ENCODE measurements at regions not wholly inside any gene's neighbourhood (a gene's known extent, or its start where the extent isn't known, plus 50 kb on each side); places are given as distances from the start of the nearest gene placed in this dataset.

- no peaks in the 10 kb centered on the region for H4K20me1 ChIP-seq (ENCODE audit: insufficient read depth, poor library complexity, severe bottlenecking)
- TF ChIP-seq EZH2phosphoT487 (IDR thresholded peaks at IDR 0.05; ENCODE audit: low read depth, severe bottlenecking, unreplicated experiment) (no peak), CTCF (IDR thresholded peaks at IDR 0.05; ENCODE audit: poor library complexity) (no peak), EZH2 (IDR thresholded peaks at IDR 0.05; ENCODE audit: borderline replicate concordance) (no peak)
- H3K79me2 ChIP-seq, result no peaks in the 10 kb centered on the region
- H3K36me3 ChIP-seq (replicated peaks; ENCODE audit: insufficient read depth, low read depth), result no peaks in the 10 kb centered on the region
- no peaks in the 10 kb centered on the region for H3K9me3 ChIP-seq (ENCODE audit: low read depth)
- H3K4me1 ChIP-seq (ENCODE audit: insufficient read depth), result no peaks in the 10 kb centered on the region
- H3K4me2 ChIP-seq, result no peak overlapping the region
- H3K4me3 ChIP-seq, result no peak overlapping the region
- DNase-seq (ENCODE audit: low spot score), result no peak
- no peaks in the 10 kb centered on the region for H3K27me3 ChIP-seq
- no peak overlapping the region for H3K27ac ChIP-seq
- no peak overlapping the region for H2AFZ ChIP-seq
- WGBS (ENCODE audit: low lambda C conversion rate, missing lambda C conversion rate), result 97% methylated on average over 8 of the region's 8 CpGs
- no peaks in the 10 kb centered on the region for H3K9me2 ChIP-seq (replicated peaks; ENCODE audit: insufficient read depth)
Measured at GRCh38 chr10:124231168-124232155, 138.1 kb upstream of the CHST15 start.

DNA sequence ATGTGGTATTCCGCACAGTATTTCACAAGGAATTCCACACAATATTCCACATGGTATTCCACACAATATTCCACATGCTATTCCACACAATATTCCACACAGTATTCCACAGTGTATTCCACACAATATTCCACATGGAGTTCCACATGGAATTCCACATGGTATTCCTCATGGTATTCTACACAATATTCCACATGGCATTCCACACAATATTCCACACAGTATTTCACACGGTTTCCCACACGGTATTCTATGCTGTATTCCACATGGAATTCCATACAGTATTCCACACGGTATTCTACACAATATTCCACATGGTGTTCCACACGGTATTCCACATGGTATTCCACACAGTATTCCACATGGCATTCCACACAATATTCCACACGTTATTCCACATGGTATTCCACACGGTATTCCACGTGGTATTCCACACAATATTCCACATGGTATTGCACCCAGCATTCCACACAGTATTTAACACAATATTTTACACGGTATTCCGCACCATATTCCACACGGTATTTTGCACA, 137.3 kb upstream of the CHST15 start:
- Histone ChIP-seq H3K4me1 (ENCODE audit: insufficient read depth) (no peaks in the 10 kb centered on the region), H4K20me1 (ENCODE audit: insufficient read depth, poor library complexity, severe bottlenecking) (no peaks in the 10 kb centered on the region), H3K79me2 (no peaks in the 10 kb centered on the region), H3K9me3 (ENCODE audit: low read depth) (no peaks in the 10 kb centered on the region), H3K4me2 (no peak overlapping the region), H3K4me3 (no peak overlapping the region), H3K36me3 (replicated peaks; ENCODE audit: insufficient read depth, low read depth) (no peaks in the 10 kb centered on the region), H3K9me2 (replicated peaks; ENCODE audit: insufficient read depth) (no peaks in the 10 kb centered on the region), H2AFZ (no peak overlapping the region), H3K27me3 (no peaks in the 10 kb centered on the region), H3K27ac (no peak overlapping the region)
- WGBS (ENCODE audit: low lambda C conversion rate, missing lambda C conversion rate), result 93% methylated on average over 11 of the region's 11 CpGs
- TF ChIP-seq CTCF (IDR thresholded peaks at IDR 0.05; ENCODE audit: poor library complexity) (no peak), EZH2 (IDR thresholded peaks at IDR 0.05; ENCODE audit: borderline replicate concordance) (no peak), EZH2phosphoT487 (IDR thresholded peaks at IDR 0.05; ENCODE audit: low read depth, severe bottlenecking, unreplicated experiment) (no peak)
- no peak for DNase-seq (ENCODE audit: low spot score)

DNA sequence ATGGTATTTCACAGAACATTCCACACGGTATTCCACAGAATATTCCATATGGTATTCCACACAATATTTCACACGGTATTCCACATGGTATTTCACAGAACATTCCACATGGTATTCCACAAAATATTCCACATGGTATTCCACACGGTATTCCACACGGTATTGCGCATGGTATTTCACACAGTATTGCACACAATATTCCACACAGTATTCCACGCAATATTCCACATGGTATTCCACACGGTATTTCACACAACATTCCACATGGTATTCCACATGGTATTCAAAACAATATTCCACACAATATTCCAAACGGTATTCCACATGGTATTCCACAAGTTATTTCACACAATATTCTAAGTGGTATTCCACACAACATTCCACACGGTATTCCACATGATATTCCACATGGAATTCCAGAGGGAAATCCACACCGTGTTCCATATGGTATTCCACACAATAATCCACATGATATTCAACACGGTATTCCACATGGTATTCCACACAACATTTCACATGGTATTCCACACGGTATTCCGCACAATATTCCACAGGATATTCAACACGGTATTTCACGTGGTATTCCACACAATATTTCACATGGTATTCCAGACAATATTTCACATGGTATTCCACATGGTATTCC, 136.7 kb upstream of the CHST15 start:
- WGBS (ENCODE audit: low lambda C conversion rate, missing lambda C conversion rate), result 83% methylated on average over 15 of the region's 15 CpGs
- Histone ChIP-seq H3K4me3 (no peak overlapping the region), H3K36me3 (replicated peaks; ENCODE audit: insufficient read depth, low read depth) (no peaks in the 10 kb centered on the region), H3K27ac (no peak overlapping the region), H3K9me2 (replicated peaks; ENCODE audit: insufficient read depth) (no peaks in the 10 kb centered on the region), H3K9me3 (ENCODE audit: low read depth) (no peaks in the 10 kb centered on the region), H3K27me3 (no peaks in the 10 kb centered on the region), H3K4me1 (ENCODE audit: insufficient read depth) (no peaks in the 10 kb centered on the region), H3K4me2 (no peak overlapping the region), H3K79me2 (no peaks in the 10 kb centered on the region), H2AFZ (no peak overlapping the region), H4K20me1 (ENCODE audit: insufficient read depth, poor library complexity, severe bottlenecking) (no peaks in the 10 kb centered on the region)
- TF ChIP-seq EZH2phosphoT487 (IDR thresholded peaks at IDR 0.05; ENCODE audit: low read depth, severe bottlenecking, unreplicated experiment), result no peak
- no peak for DNase-seq (ENCODE audit: low spot score)
